ENCODE measurements at regions not wholly inside any gene's neighbourhood (a gene's known extent, or its start where the extent isn't known, plus 50 kb on each side); places are given as distances from the start of the nearest gene placed in this dataset.

- DNase-seq = no peak
- Histone ChIP-seq H3K9me3 (no peaks in the 10 kb centered on the region), H3K27ac (no peak overlapping the region), H3K4me3 (no peak overlapping the region), H3K27me3 (no peaks in the 10 kb centered on the region), H3K36me3 (no peaks in the 10 kb centered on the region), H3K4me1 (no peaks in the 10 kb centered on the region)
- intact Hi-C loops (cut with DNase I; ENCODE audit: low total_unique reads) = loop anchor here (10.0 kb wide), 1 partner anchor 282 kb away; no protein-coding TSS in a partner anchor
- no peak for TF ChIP-seq CTCF (IDR thresholded peaks at IDR 0.05)
These were observed 215.5 kb upstream of the UGT8 start for GRCh38 chr4:114383067-114383466.

DNA sequence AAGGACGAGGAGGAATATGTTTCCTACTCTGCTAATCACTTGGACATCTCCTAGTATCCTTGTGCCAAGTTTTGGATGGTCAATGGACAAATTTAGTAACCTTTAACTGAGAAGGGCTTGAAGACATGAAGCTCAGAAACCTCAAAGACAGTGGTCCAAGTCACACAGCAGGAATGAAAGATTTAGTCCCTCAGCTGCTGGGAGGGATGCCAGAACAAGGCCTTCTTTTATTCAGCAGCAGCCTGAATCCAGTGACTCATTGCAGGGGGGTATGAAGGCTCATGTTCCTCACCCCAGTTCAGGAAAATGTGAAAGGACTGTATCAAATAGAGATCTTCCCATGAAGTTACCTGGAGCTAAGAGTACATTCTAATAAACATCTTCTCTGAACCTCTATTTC is 214.9 kb upstream of the UGT8 start:
- Histone ChIP-seq H3K4me3 (no peak overlapping the region), H3K27me3 (no peaks in the 10 kb centered on the region), H3K4me1 (no peaks in the 10 kb centered on the region), H3K36me3 (no peaks in the 10 kb centered on the region), H3K27ac (no peak overlapping the region), H3K9me3 (no peaks in the 10 kb centered on the region)
- DNase-seq = no peak
- no peak for TF ChIP-seq CTCF (IDR thresholded peaks at IDR 0.05)
- intact Hi-C loops (cut with DNase I; ENCODE audit: low total_unique reads) = loop anchor here (10.0 kb wide), 1 partner anchor 281 kb away; no protein-coding TSS in a partner anchor

DNA sequence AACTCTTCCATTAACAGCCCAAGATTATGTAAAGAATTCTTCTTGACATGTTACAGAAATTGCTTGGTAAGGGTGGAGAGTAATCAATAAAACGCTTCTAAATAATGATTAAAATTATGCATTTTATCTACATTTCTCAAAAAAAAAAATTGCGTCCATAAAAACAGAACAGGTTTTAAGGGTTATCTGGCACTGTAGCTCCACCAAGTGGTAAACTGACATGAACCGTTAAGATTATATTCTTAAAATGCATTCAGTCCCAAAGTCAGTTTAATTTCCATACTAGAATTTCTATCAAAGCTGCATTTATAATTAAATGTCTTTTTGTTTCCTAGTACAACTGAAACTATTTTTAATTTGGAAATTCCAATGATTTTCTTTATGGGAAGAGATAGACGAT is 214.0 kb upstream of the UGT8 start:
- peak; percentile 17 to 33 for TF ChIP-seq CTCF (IDR thresholded peaks at IDR 0.05)
- no peaks in the 10 kb centered on the region for H3K9me3 ChIP-seq
- H3K4me1 ChIP-seq = no peaks in the 10 kb centered on the region
- H3K36me3 ChIP-seq = no peaks in the 10 kb centered on the region
- intact Hi-C loops (cut with DNase I; ENCODE audit: low total_unique reads) = loop anchor here (10.0 kb wide), 1 partner anchor 280 kb away; no protein-coding TSS in a partner anchor
- H3K27ac ChIP-seq = no peak overlapping the region
- no peak for DNase-seq
- peaks cover 0 to 3% of the 10 kb centered on the region in 2 donors for H3K27me3 ChIP-seq
- H3K4me3 ChIP-seq = no peak overlapping the region

DNA sequence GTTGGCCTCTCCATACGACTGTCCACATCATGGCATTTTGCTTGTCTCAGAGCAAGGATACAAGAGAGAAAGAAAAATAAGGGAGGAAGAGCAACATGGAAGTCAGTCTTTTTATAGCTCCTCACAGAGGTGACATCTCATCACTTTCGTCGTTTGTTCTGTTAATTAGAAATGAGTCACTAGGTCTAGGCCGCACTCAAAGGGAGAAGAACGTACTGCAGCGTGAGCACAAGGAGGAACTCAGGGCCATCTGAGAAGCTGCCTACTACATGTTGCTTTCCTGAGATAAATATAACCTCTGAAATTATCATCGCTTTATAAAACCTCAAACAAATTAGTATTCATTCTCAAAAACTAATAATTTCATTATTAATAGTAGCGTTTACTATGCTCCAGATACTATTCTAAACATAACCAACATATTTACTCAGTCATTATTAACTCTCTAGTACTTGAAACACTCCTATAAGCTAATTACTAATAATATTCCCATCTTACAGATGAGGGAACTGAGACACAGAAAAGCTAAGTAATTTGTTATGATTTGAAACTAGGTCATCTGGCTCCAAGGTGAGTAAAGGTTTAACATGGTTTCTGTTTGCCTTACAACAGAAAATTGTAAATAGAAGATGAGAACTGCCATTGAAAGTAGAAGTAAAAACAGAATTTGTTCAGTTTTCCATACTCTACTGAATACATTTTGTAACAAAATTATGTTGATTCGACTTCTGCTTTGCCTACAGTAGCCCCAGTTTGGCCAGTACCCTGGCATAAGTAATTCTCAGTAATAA is 213.2 kb upstream of the UGT8 start:
- H3K36me3 ChIP-seq = no peaks in the 10 kb centered on the region
- intact Hi-C loops (cut with DNase I; ENCODE audit: low total_unique reads) = loop anchor here (10.0 kb wide), 1 partner anchor 279 kb away; no protein-coding TSS in a partner anchor
- H3K4me3 ChIP-seq = no peak overlapping the region
- no peaks in the 10 kb centered on the region for H3K4me1 ChIP-seq
- peaks cover 0 to 3% of the 10 kb centered on the region in 2 donors for H3K27me3 ChIP-seq
- H3K9me3 ChIP-seq = no peaks in the 10 kb centered on the region
- TF ChIP-seq CTCF (IDR thresholded peaks at IDR 0.05) = no peak
- H3K27ac ChIP-seq = no peak overlapping the region
- DNase-seq = no peak

DNA sequence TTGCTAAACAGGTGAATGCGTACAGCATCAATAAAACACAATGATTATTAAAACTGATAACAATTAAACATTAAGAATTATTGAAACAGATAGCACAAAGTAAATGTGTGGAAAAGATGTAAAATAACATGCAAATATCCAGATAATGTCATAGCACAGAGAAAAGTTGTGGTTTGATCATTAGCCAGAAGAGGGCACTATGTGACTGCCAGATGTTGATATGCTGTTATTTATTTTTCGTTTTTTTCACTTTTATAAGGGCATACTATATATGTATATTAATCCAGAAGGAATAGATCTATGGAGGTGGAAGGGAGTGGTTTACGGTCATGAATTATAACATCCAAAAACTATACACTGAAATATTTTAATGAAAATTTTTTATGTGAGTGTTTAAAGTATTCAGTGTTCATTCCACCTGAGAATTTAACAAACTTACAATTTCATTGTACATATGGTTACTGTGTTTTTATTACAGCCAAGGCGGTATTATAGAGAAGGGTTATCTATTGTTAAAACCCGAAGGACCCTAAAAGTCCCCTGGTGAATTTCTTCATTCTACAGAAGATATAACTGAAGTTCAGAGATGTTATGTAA is 211.9 kb upstream of the UGT8 start:
- Histone ChIP-seq H3K4me1 (no peaks in the 10 kb centered on the region), H3K4me3 (no peak overlapping the region), H3K9me3 (no peaks in the 10 kb centered on the region), H3K27ac (no peak overlapping the region), H3K27me3 (peaks cover 0 to 3% of the 10 kb centered on the region in 2 donors), H3K36me3 (no peaks in the 10 kb centered on the region)
- intact Hi-C loops (cut with DNase I; ENCODE audit: low total_unique reads) = loop anchor here (10.0 kb wide), 1 partner anchor 278 kb away; no protein-coding TSS in a partner anchor
- TF ChIP-seq CTCF (IDR thresholded peaks at IDR 0.05) = peak; percentile 47 to 55
- no peak for DNase-seq

All from tibial artery (tissue), 4 donors.